Glutamatergic neuron (in vitro differentiated cells): ENCODE measurements at regions not wholly inside any gene's neighbourhood (a gene's known extent, or its start where the extent isn't known, plus 50 kb on each side); places are given as distances from the start of the nearest gene placed in this dataset.

Experiments
- DNase-seq: peaks from one replicate; pipeline ENCODE4 v3.0.0; 2022
- H3K27ac Mint-ChIP-seq: one replicate; pipeline ENCODE4 v1.8.0; 2020; ENCODE audit warnings: mild to moderate bottlenecking, mixed read lengths, inconsistent platforms; ENCODE audit not compliant: unreplicated experiment
- H3K27me3 Mint-ChIP-seq: one replicate; pipeline ENCODE4 v1.8.0; 2020; ENCODE audit warnings: mild to moderate bottlenecking, moderate library complexity, mixed read lengths, inconsistent platforms; ENCODE audit not compliant: unreplicated experiment
- H3K36me3 Mint-ChIP-seq: one replicate; pipeline ENCODE4 v1.8.0; 2020; ENCODE audit warnings: mild to moderate bottlenecking, mixed read lengths, inconsistent platforms; ENCODE audit not compliant: unreplicated experiment
- H3K4me1 Mint-ChIP-seq: one replicate; pipeline ENCODE4 v1.8.0; 2020; ENCODE audit warnings: mild to moderate bottlenecking, low read depth, mixed read lengths, inconsistent platforms; ENCODE audit not compliant: unreplicated experiment
- H3K4me3 Mint-ChIP-seq: one replicate; pipeline ENCODE4 v1.8.0; 2020; ENCODE audit warnings: mild to moderate bottlenecking, mixed read lengths, inconsistent platforms; ENCODE audit not compliant: unreplicated experiment
- H3K9me3 Mint-ChIP-seq: one replicate; pipeline ENCODE4 v1.8.0; 2020; ENCODE audit warnings: mild to moderate bottlenecking, moderate library complexity, mixed read lengths, inconsistent platforms; ENCODE audit not compliant: unreplicated experiment
- TF ChIP-seq, protein P1 (sequence below): fragments of 200-600 bp; sonication (generic); IDR thresholded peaks from one replicate; pipeline ENCODE4 v1.5.0; 2021; ENCODE audit not compliant: partially characterized antibody, unreplicated experiment

DNA sequence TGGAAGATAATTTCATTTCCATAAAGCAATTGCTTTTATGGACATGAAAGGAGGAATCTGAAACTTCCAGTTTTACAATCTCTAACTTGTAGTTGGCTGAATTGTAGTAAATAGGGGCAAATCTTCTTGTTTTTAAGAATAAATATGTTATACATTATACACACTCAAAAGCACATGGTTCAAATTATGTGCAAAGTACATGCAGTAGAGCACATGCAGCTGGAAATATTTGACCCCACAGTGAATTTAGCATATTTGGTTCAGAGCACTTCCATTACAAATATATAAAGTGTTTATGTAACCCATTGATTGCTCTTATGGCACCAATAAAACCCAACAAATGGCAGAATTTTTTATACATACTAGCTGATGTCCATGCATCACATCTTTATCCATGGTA lies 180.5 kb downstream of the IRS2 start:
- Mint-ChIP-seq H3K36me3 (peaks cover 4% of the 10 kb centered on the region), H3K4me3 (no peak overlapping the region), H3K27me3 (no peaks in the 10 kb centered on the region), H3K4me1 (no peaks in the 10 kb centered on the region), H3K27ac (no peak overlapping the region), H3K9me3 (no peaks in the 10 kb centered on the region)
- TF ChIP-seq, protein P1, sequence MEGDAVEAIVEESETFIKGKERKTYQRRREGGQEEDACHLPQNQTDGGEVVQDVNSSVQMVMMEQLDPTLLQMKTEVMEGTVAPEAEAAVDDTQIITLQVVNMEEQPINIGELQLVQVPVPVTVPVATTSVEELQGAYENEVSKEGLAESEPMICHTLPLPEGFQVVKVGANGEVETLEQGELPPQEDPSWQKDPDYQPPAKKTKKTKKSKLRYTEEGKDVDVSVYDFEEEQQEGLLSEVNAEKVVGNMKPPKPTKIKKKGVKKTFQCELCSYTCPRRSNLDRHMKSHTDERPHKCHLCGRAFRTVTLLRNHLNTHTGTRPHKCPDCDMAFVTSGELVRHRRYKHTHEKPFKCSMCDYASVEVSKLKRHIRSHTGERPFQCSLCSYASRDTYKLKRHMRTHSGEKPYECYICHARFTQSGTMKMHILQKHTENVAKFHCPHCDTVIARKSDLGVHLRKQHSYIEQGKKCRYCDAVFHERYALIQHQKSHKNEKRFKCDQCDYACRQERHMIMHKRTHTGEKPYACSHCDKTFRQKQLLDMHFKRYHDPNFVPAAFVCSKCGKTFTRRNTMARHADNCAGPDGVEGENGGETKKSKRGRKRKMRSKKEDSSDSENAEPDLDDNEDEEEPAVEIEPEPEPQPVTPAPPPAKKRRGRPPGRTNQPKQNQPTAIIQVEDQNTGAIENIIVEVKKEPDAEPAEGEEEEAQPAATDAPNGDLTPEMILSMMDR, result no peak
- DNase-seq, result no peak

DNA sequence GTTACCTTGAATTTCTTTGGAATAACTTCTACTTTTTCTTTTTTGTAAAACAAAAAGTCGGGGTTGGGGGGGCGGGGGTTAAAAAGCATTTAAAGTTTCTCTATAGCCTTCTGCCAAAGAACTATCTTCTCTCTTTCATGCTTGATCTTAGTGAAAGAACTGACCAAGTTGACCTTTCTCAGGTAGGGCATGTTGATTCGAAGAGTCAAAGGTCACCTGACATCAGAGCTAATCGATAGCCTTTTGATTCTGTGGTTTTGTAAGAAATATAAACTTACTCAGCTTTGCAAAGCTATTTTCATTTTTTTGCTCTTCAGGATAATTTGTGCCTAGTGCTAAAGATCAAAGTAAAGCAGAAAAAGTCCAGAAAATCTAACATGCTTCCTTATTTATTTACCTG lies 181.5 kb downstream of the IRS2 start:
- TF ChIP-seq, protein P1, result no peak
- H3K4me3 Mint-ChIP-seq, result no peak overlapping the region
- no peaks in the 10 kb centered on the region for H3K9me3 Mint-ChIP-seq
- no peaks in the 10 kb centered on the region for H3K27me3 Mint-ChIP-seq
- no peak overlapping the region for H3K27ac Mint-ChIP-seq
- H3K36me3 Mint-ChIP-seq, result peaks cover 4% of the 10 kb centered on the region
- no peaks in the 10 kb centered on the region for H3K4me1 Mint-ChIP-seq
- no peak for DNase-seq

DNA sequence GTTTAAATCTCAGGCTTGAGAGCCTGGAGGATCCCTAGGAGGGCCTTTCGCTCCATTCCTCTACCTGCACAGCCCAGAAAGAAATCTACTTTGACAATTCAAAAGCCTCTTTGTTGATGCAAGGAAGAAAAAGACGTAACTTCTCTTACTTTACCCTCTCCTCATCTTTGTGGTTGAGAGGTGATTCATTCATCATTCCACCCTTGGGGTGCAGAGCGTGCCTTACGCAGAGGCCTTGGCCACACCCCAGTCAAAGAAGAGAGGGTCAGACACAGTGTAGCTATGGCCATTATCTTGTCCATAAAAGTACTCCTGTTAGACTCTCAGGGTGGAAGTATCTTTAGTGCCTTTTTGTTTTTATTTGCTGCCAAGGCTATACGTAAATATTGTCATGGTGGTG lies 184.0 kb downstream of the IRS2 start:
- Mint-ChIP-seq H3K9me3 (no peaks in the 10 kb centered on the region), H3K4me3 (no peak overlapping the region), H3K27ac (no peak overlapping the region), H3K4me1 (no peaks in the 10 kb centered on the region), H3K36me3 (peaks cover 4% of the 10 kb centered on the region), H3K27me3 (no peaks in the 10 kb centered on the region)
- no peak for DNase-seq
- TF ChIP-seq, protein P1, result no peak

DNA sequence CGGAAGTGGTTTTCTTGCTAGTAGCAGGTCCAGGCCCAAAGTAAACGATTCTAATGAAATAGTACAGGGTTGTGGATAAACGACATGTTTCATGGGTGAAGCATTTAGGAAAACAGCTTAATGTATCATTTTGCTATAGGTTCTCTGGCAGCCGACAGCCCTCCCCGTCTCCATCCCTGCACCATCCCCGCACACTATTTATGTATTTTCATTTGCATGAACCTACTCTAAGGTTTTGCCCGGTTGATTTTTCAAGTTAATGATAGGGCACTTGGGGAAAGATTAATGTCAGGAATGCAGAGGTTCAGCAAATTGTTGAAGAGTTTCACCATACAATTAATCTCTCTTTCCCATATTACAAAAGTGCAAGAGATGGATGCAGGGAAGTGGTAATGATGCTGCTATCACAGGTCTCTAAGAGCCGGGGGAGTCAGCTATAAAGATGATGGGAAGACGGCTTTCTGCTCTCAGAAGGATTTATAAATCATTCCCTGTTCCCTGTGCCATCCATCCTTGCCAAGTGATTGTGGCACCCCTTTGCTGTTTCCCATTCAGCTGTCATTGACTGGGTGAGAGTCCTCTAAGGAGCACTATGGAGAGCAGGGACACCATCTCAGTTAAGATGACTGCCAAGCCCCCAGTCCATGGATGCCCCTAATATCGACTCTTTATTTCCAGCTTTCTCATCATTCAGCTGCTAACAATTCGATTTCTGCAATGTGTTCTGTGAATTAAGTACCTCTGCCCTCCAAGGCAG lies 186.3 kb downstream of the IRS2 start:
- no peaks in the 10 kb centered on the region for H3K27me3 Mint-ChIP-seq
- H3K4me3 Mint-ChIP-seq, result no peak overlapping the region
- H3K36me3 Mint-ChIP-seq, result no peaks in the 10 kb centered on the region
- DNase-seq, result no peak
- TF ChIP-seq, protein P1, result no peak
- H3K9me3 Mint-ChIP-seq, result no peaks in the 10 kb centered on the region
- no peak overlapping the region for H3K27ac Mint-ChIP-seq
- no peaks in the 10 kb centered on the region for H3K4me1 Mint-ChIP-seq

DNA sequence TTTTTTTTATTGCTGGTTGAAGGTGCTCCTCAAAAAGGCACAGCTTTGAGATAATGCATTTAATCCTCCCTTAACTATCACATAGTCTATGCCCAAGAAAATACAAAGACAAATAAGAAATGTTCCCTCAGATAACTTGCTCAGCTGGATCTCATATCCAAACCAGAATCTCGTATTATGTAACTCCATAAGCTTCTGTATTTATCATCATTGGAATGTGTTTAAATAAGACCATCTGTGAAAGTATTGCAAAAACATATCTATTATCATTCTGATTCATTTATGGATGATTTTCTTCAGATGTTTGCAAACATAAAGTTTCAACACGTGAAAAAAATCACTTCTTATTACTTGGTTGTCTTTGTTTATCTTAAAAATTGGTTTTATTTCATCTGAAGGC lies 190.9 kb downstream of the IRS2 start:
- no peaks in the 10 kb centered on the region for H3K4me1 Mint-ChIP-seq
- no peaks in the 10 kb centered on the region for H3K36me3 Mint-ChIP-seq
- no peak overlapping the region for H3K27ac Mint-ChIP-seq
- no peaks in the 10 kb centered on the region for H3K9me3 Mint-ChIP-seq
- TF ChIP-seq, protein P1, result no peak
- no peak for DNase-seq
- no peak overlapping the region for H3K4me3 Mint-ChIP-seq
- H3K27me3 Mint-ChIP-seq, result no peaks in the 10 kb centered on the region
